ENCODE measurements at regions not wholly inside any gene's neighbourhood (a gene's known extent, or its start where the extent isn't known, plus 50 kb on each side); places are given as distances from the start of the nearest gene placed in this dataset.

DNA sequence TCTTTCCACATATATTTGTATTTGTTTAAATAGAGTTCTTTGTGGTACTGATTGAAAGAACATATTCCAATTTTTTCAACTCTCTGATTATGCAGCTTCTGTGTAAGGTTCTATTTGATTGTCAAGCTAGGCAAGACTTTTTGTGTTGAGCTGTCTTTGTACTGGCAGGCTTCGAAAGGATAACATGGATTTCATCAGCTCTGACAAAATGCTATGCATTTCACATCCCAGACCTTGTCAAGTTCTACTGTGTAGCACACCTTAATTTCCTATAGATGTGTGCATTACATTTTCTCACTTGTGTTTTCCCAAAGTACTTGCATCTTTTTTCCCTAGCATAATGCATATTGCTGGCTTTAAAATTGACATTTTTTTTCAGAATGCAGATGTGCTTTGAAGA lies 555.0 kb upstream of the GYPC start:
- TF ChIP-seq, protein P1, sequence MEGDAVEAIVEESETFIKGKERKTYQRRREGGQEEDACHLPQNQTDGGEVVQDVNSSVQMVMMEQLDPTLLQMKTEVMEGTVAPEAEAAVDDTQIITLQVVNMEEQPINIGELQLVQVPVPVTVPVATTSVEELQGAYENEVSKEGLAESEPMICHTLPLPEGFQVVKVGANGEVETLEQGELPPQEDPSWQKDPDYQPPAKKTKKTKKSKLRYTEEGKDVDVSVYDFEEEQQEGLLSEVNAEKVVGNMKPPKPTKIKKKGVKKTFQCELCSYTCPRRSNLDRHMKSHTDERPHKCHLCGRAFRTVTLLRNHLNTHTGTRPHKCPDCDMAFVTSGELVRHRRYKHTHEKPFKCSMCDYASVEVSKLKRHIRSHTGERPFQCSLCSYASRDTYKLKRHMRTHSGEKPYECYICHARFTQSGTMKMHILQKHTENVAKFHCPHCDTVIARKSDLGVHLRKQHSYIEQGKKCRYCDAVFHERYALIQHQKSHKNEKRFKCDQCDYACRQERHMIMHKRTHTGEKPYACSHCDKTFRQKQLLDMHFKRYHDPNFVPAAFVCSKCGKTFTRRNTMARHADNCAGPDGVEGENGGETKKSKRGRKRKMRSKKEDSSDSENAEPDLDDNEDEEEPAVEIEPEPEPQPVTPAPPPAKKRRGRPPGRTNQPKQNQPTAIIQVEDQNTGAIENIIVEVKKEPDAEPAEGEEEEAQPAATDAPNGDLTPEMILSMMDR (IDR thresholded peaks at IDR 0.05; ENCODE audit: unreplicated experiment) = no peak
- Mint-ChIP-seq H3K27ac (no peak overlapping the region), H3K27me3 (ENCODE audit: low read depth) (no peaks in the 10 kb centered on the region), H3K4me1 (no peaks in the 10 kb centered on the region), H3K9me3 (peaks cover 22% of the 10 kb centered on the region), H3K4me3 (no peak overlapping the region), H3K36me3 (peaks cover 3% of the 10 kb centered on the region)
- DNase-seq (ENCODE audit: low spot score in 2 of 2, unreplicated experiment in 2 of 2) = no peak

DNA sequence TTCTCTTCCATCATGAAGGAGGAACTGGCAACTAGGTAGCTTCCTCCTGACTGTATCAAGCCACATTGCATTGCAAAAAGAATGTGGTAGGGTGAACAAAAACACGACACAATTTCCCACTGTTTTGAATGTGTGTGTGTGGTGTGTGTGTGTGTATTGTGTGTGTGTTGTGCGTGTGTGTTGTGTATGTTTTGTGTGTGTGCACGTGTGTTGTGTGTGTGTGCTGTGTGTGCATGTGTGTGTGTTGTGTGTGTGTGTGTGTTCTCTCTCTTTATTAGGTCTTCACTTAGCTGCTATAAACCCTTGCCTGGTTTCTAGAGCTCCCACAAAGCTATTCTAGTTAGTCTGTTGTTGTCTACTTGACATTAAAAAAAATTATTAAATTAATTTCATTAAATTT lies 550.0 kb upstream of the GYPC start:
- DNase-seq (ENCODE audit: low spot score in 2 of 2, unreplicated experiment in 2 of 2) = no peak
- Mint-ChIP-seq H3K27me3 (ENCODE audit: low read depth) (no peaks in the 10 kb centered on the region), H3K4me1 (no peaks in the 10 kb centered on the region), H3K4me3 (no peak overlapping the region), H3K9me3 (peaks cover 22% of the 10 kb centered on the region), H3K36me3 (peaks cover 3% of the 10 kb centered on the region), H3K27ac (no peak overlapping the region)
- TF ChIP-seq, protein P1 (IDR thresholded peaks at IDR 0.05; ENCODE audit: unreplicated experiment) = no peak

DNA sequence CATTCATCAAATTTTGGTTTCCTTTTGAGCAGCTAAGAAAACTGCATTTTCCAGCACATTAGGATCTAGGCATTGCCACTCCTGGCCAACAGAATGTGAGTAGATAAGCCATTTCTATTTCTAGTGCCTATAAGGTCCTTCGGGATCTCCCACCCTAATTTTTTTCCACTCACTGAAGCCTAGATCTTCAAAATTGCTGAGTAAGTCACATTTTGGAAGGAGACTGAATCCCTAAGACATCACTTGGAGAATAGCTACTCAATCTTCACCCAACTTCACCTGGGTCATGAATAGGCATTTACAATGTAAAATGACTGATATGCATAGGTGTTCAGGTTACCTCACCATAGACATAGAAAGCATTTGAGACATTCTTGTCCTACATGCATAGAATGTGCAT lies 548.1 kb upstream of the GYPC start:
- Mint-ChIP-seq H3K4me1 (no peaks in the 10 kb centered on the region), H3K27ac (no peak overlapping the region), H3K36me3 (peaks cover 3% of the 10 kb centered on the region), H3K27me3 (ENCODE audit: low read depth) (no peaks in the 10 kb centered on the region), H3K4me3 (no peak overlapping the region), H3K9me3 (peaks cover 19% of the 10 kb centered on the region)
- TF ChIP-seq, protein P1 (IDR thresholded peaks at IDR 0.05; ENCODE audit: unreplicated experiment) = no peak
- no peak for DNase-seq (ENCODE audit: low spot score in 2 of 2, unreplicated experiment in 2 of 2)

DNA sequence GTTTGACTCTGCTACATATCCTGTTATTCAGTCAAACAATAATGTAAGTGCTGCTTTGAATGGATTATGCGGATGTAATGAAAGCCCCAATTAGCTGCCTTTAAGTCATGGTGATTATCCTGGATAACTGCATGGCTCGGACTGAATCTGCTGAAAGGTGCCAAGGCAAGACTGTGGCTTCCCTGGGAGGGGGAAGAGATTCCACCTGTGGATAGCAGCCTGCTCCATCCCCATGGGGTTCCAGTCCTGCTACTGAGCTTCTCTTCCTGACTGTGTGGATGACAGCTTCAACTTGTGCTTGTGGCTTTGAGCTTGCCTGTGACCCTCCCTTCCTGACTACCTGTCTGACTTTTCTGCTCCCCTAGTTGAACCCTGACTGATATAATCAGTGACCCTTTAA lies 540.0 kb upstream of the GYPC start:
- H3K4me3 Mint-ChIP-seq = no peak overlapping the region
- DNase-seq (ENCODE audit: low spot score in 2 of 2, unreplicated experiment in 2 of 2) = no peak
- no peak overlapping the region for H3K27ac Mint-ChIP-seq
- TF ChIP-seq, protein P1 (IDR thresholded peaks at IDR 0.05; ENCODE audit: unreplicated experiment) = no peak
- no peaks in the 10 kb centered on the region for H3K4me1 Mint-ChIP-seq
- H3K27me3 Mint-ChIP-seq (ENCODE audit: low read depth) = no peaks in the 10 kb centered on the region
- H3K9me3 Mint-ChIP-seq = no peaks in the 10 kb centered on the region
- H3K36me3 Mint-ChIP-seq = no peaks in the 10 kb centered on the region

- Mint-ChIP-seq H3K27ac (no peak overlapping the region), H3K36me3 (no peaks in the 10 kb centered on the region), H3K9me3 (no peaks in the 10 kb centered on the region), H3K4me1 (no peaks in the 10 kb centered on the region), H3K4me3 (no peak overlapping the region), H3K27me3 (ENCODE audit: low read depth) (no peaks in the 10 kb centered on the region)
- DNase-seq (ENCODE audit: low spot score in 2 of 2, unreplicated experiment in 2 of 2) = no peak
- TF ChIP-seq, protein P1 (IDR thresholded peaks at IDR 0.05; ENCODE audit: unreplicated experiment) = no peak
These were observed 538.1 kb upstream of the GYPC start for GRCh38 chr2:126117886-126118285.

- no peak for DNase-seq (ENCODE audit: low spot score in 2 of 2, unreplicated experiment in 2 of 2)
- H3K36me3 Mint-ChIP-seq = peaks cover 7% of the 10 kb centered on the region
- peaks cover 14% of the 10 kb centered on the region for H3K9me3 Mint-ChIP-seq
- H3K27me3 Mint-ChIP-seq (ENCODE audit: low read depth) = no peaks in the 10 kb centered on the region
- peaks cover 2% of the 10 kb centered on the region for H3K4me1 Mint-ChIP-seq
- TF ChIP-seq, protein P1 (IDR thresholded peaks at IDR 0.05; ENCODE audit: unreplicated experiment) = no peak
- H3K4me3 Mint-ChIP-seq = no peak overlapping the region
- H3K27ac Mint-ChIP-seq = no peak overlapping the region
These were observed 510.2 kb upstream of the GYPC start for GRCh38 chr2:126145752-126146151.
